BLaER1 (cell line): ENCODE measurements at regions not wholly inside any gene's neighbourhood (a gene's known extent, or its start where the extent isn't known, plus 50 kb on each side); places are given as distances from the start of the nearest gene placed in this dataset.
A peak's percentile ranks its signal among the peaks of the same experiment; 100 is the strongest.

Experiments
- H3K27ac ChIP-seq: shearing (Covaris generic); formaldehyde crosslinking; 2 replicates; pipeline ENCODE4 v1.8.1; 2022
- H3K27me3 ChIP-seq: shearing (Covaris generic); formaldehyde crosslinking; 2 replicates; pipeline ENCODE4 v1.8.1; 2022
- H3K36me3 ChIP-seq: shearing (Covaris generic); formaldehyde crosslinking; 2 replicates; pipeline ENCODE4 v1.8.1; 2022
- H3K4me1 ChIP-seq: shearing (Covaris generic); formaldehyde crosslinking; 2 replicates; pipeline ENCODE4 v1.8.1; 2022
- H3K4me2 ChIP-seq: shearing (Covaris generic); formaldehyde crosslinking; 2 replicates; pipeline ENCODE4 v1.8.1; 2022
- H3K4me3 ChIP-seq: shearing (Covaris generic); formaldehyde crosslinking; 2 replicates; pipeline ENCODE4 v1.8.1; 2022
- H3K9ac ChIP-seq: shearing (Covaris generic); formaldehyde crosslinking; 2 replicates; pipeline ENCODE4 v1.8.1; 2022
- H3K9me3 ChIP-seq: shearing (Covaris generic); formaldehyde crosslinking; 2 replicates; pipeline ENCODE4 v1.8.1; 2022
- H4K20me1 ChIP-seq: shearing (Covaris generic); formaldehyde crosslinking; 2 replicates; pipeline ENCODE4 v1.8.1; 2022
- Cebpa-rat ChIP-seq: shearing (Covaris generic); IDR thresholded peaks from 2 replicates; pipeline ENCODE4 v1.8.1; 2022

GRCh38 chr1:2864203-2864905, 62.9 kb upstream of the TTC34 start:
- H3K9me3 ChIP-seq = peaks cover 5% of the 10 kb centered on the region; the same call in 1 of the 2 replicates

DNA sequence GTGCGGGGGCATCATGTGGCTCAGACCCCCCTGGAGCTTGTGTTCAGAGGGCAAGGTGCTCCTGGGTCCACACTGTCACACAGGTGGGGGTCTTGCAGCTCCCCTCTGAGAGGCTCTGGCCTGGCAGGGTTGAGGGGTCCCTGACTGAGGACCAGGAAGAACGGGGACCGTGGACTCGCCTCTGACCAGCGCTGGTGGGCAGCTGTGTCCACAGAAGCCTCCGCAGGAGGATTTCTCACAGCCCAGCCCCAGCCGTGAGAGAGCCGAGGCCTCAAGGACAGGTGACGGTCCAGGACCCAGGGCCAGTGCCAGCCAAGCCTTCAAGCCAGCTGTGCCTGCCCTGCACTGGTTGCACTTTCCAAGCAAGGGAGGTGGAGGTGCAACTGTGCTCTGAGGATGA, 63.5 kb upstream of the TTC34 start:
- TF ChIP-seq Cebpa-rat = no peak

More at GRCh38 chr1:2864203-2864905, 62.9 kb upstream of the TTC34 start:
- Histone ChIP-seq H3K4me1 (peaks cover 47% of the 10 kb centered on the region), H4K20me1 (no peaks in the 10 kb centered on the region; the same call in 1 of the 2 replicates), H3K27ac (no peak overlapping the region; the same call in 1 of the 2 replicates), H3K4me2 (peak overlapping the region; percentile 91), H3K27me3 (peaks cover 49% of the 10 kb centered on the region), H3K4me3 (no peak overlapping the region), H3K36me3 (no peaks in the 10 kb centered on the region), H3K9ac (peak overlapping the region; percentile 30; the same call in 1 of the 2 replicates)
- TF ChIP-seq Cebpa-rat = no peak

GRCh38 chr1:2865571-2866421, 64.3 kb upstream of the TTC34 start:
- no peak for TF ChIP-seq Cebpa-rat
- peaks cover 4% of the 10 kb centered on the region for H3K9me3 ChIP-seq

More for the DNA sequence above, 63.5 kb upstream of the TTC34 start:
- Histone ChIP-seq H3K9me3 (no peaks in the 10 kb centered on the region), H3K4me2 (peak overlapping the region; percentile 91), H3K27me3 (peaks cover 49% of the 10 kb centered on the region), H3K36me3 (no peaks in the 10 kb centered on the region), H4K20me1 (no peaks in the 10 kb centered on the region; the same call in 1 of the 2 replicates), H3K27ac (no peak overlapping the region), H3K4me3 (no peak overlapping the region), H3K4me1 (peaks cover 52% of the 10 kb centered on the region), H3K9ac (no peak overlapping the region)

DNA sequence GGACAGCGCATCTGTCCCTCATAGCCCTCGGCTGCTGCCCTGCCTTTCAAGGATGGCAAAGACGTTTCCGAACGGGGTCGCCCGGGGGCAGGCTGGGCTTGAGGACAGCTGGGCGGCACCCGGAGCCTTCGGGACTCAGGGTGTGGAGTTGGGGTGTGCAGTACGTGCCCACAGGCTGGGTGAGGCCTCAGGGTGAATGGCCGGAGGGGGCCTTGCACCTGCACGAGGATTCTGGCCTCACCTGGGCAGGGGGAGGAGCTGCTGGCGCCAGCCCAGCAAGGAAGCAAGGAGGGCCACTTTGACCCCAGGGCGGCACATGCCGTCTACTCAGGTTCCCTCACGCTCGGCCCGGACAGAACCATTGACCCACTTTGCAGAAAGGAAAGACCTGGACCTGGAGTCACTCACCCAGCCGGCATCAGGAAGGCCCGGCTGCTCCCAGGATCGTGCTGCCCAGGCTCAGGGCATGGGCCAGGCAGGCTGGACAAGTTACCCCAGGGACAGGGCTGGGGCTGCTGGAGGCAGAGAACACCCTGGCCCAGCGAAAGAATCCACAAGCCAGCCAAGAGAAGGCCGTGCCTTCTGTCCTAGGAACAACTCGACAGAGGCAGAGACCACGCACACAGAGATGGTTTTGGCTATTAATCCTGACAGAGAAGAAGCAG, 65.1 kb upstream of the TTC34 start:
- peaks cover 48% of the 10 kb centered on the region for H3K4me1 ChIP-seq
- H3K27ac ChIP-seq = no peak overlapping the region
- no peaks in the 10 kb centered on the region; the same call in 1 of the 2 replicates for H4K20me1 ChIP-seq
- no peaks in the 10 kb centered on the region for H3K36me3 ChIP-seq
- peaks cover 44% of the 10 kb centered on the region for H3K27me3 ChIP-seq
- H3K4me3 ChIP-seq = no peak overlapping the region
- TF ChIP-seq Cebpa-rat = no peak
- no peak overlapping the region for H3K4me2 ChIP-seq
- peaks cover 11% of the 10 kb centered on the region for H3K9me3 ChIP-seq
- H3K9ac ChIP-seq = no peak overlapping the region

More at GRCh38 chr1:2865571-2866421, 64.3 kb upstream of the TTC34 start:
- no peak overlapping the region for H3K9ac ChIP-seq
- H3K4me2 ChIP-seq = no peak overlapping the region; the same call in 1 of the 2 replicates
- H3K36me3 ChIP-seq = no peaks in the 10 kb centered on the region
- peaks cover 55% of the 10 kb centered on the region for H3K4me1 ChIP-seq
- no peak overlapping the region for H3K27ac ChIP-seq
- no peaks in the 10 kb centered on the region; the same call in 1 of the 2 replicates for H4K20me1 ChIP-seq
- H3K27me3 ChIP-seq = peaks cover 47% of the 10 kb centered on the region
- no peak overlapping the region for H3K4me3 ChIP-seq

DNA sequence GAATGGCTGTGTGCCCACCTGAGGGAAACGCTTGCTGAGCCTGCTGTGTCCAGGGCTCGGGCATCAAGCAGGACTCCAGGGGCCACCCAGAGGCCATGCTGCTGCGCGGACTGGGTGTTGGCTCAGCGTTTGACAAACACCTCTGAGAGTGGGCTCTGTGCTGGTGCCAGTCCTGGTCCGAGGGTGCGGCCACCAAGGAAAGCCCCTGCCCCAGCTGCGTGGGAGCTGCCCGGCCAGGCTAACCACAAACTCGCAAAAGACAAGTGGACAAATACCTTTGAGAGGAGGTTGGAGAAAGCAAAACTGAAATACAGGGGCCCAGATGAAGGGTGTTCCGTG, 65.6 kb upstream of the TTC34 start:
- Histone ChIP-seq H3K4me3 (no peak overlapping the region), H3K27ac (no peak overlapping the region), H3K9ac (no peak overlapping the region), H3K4me1 (peaks cover 43% of the 10 kb centered on the region), H3K9me3 (peaks cover 16% of the 10 kb centered on the region), H3K27me3 (peaks cover 43% of the 10 kb centered on the region), H4K20me1 (no peaks in the 10 kb centered on the region; the same call in 1 of the 2 replicates), H3K36me3 (no peaks in the 10 kb centered on the region), H3K4me2 (no peak overlapping the region)
- TF ChIP-seq Cebpa-rat = no peak

- TF ChIP-seq Cebpa-rat = no peak
- Histone ChIP-seq H3K36me3 (no peaks in the 10 kb centered on the region), H3K27me3 (peaks cover 43% of the 10 kb centered on the region), H4K20me1 (no peaks in the 10 kb centered on the region; the same call in 1 of the 2 replicates), H3K9me3 (peaks cover 19% of the 10 kb centered on the region), H3K4me1 (peaks cover 35% of the 10 kb centered on the region), H3K27ac (no peak overlapping the region), H3K4me2 (no peak overlapping the region), H3K9ac (no peak overlapping the region), H3K4me3 (no peak overlapping the region)
Observed at GRCh38 chr1:2867861-2868260, 66.4 kb upstream of the TTC34 start.

DNA sequence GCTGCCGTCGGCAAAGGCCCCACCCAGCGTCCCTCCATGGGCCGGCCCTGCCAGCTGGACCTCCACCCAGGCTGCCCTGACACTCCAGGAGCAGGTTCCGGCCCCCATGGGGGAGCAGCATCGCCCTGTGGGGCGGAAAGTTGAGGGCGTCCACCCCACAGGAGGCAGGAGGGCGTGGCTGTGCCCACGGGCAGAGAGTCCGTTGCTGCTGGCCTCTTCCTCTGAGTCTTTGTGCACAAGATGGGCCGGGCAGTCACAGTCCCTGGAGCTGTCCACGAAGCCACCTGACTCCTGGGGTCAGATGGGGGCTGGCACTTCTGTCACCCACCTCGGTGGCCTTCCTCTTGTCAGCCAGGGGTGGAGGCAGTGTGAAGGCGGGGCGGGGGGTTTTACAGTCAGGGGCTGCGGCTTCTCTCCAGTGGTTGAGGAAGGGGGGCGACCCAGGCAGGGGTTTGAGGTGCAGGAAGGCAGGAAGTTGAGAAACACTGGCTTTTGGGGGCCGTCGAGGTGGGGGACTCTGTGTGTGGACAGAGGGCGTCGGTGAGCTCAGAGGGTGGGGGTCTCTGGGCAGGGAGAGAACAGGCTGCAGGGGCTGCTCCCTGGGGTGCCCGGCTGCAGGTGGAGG, 67.2 kb upstream of the TTC34 start:
- Histone ChIP-seq H3K27me3 (peaks cover 37% of the 10 kb centered on the region), H4K20me1 (no peaks in the 10 kb centered on the region; the same call in 1 of the 2 replicates), H3K4me1 (peaks cover 27% of the 10 kb centered on the region), H3K4me2 (no peak overlapping the region), H3K36me3 (no peaks in the 10 kb centered on the region), H3K27ac (no peak overlapping the region), H3K9me3 (peaks cover 19% of the 10 kb centered on the region), H3K9ac (no peak overlapping the region), H3K4me3 (no peak overlapping the region)
- TF ChIP-seq Cebpa-rat = no peak

- Histone ChIP-seq H3K9me3 (peaks cover 19% of the 10 kb centered on the region), H3K4me1 (peaks cover 10% of the 10 kb centered on the region)
Observed at GRCh38 chr1:2871246-2871815, 69.8 kb upstream of the TTC34 start.

GRCh38 chr1:2874207-2874606, 72.7 kb upstream of the TTC34 start:
- Histone ChIP-seq H3K9me3 (peaks cover 19% of the 10 kb centered on the region), H4K20me1 (no peaks in the 10 kb centered on the region), H3K4me1 (peaks cover 15% of the 10 kb centered on the region), H3K27me3 (peaks cover 27% of the 10 kb centered on the region), H3K36me3 (no peaks in the 10 kb centered on the region), H3K4me2 (no peak overlapping the region), H3K27ac (no peak overlapping the region), H3K9ac (no peak overlapping the region), H3K4me3 (no peak overlapping the region)
- TF ChIP-seq Cebpa-rat = no peak

More at GRCh38 chr1:2871246-2871815, 69.8 kb upstream of the TTC34 start:
- Histone ChIP-seq H3K4me2 (no peak overlapping the region), H3K4me3 (no peak overlapping the region), H3K27ac (no peak overlapping the region), H4K20me1 (no peaks in the 10 kb centered on the region), H3K36me3 (no peaks in the 10 kb centered on the region), H3K9ac (no peak overlapping the region), H3K27me3 (peaks cover 15% of the 10 kb centered on the region)
- TF ChIP-seq Cebpa-rat = no peak
